AG08395 (cell line): ENCODE measurements at regions not wholly inside any gene's neighbourhood (a gene's known extent, or its start where the extent isn't known, plus 50 kb on each side); places are given as distances from the start of the nearest gene placed in this dataset.
"Not testable (repeated sequence)": the region's sequence is repeated elsewhere in the genome, so short reads cannot be mapped to it uniquely, and the experiment has no call there.

ENCODE experiments used
- DNase-seq: peaks from one replicate; pipeline ENCODE4 v3.0.0; 2012; ENCODE audit warnings: mixed read lengths, low spot score

GRCh38 chr1:110260194-110260593, 50.1 kb downstream of the KCNC4 start:
- no peak for DNase-seq

GRCh38 chr1:110262296-110262695, 52.2 kb downstream of the KCNC4 start:
- DNase-seq, result no peak

GRCh38 chr1:110262846-110263631, 52.9 kb downstream of the KCNC4 start:
- DNase-seq, result no peak

GRCh38 chr1:110264430-110264829, 54.3 kb downstream of the KCNC4 start:
- DNase-seq, result no peak

- no peak for DNase-seq
Observed at GRCh38 chr1:110265186-110265585, 55.1 kb downstream of the KCNC4 start.

- no peak for DNase-seq
Observed at GRCh38 chr1:110266834-110267233, 56.7 kb downstream of the KCNC4 start.

- DNase-seq, result no peak
Observed at GRCh38 chr1:110267260-110267659, 57.1 kb downstream of the KCNC4 start.

GRCh38 chr1:110272045-110272444, 61.9 kb downstream of the KCNC4 start:
- no peak for DNase-seq

- not testable (repeated sequence) for DNase-seq
Observed at GRCh38 chr1:110273832-110274231, 63.7 kb downstream of the KCNC4 start.

GRCh38 chr1:110280126-110280525, 59.1 kb upstream of the RBM15 start:
- DNase-seq, result no peak

- no peak for DNase-seq
Observed at GRCh38 chr1:110280804-110281203, 58.4 kb upstream of the RBM15 start.

- no peak for DNase-seq
Observed at GRCh38 chr1:110281363-110282290, 57.5 kb upstream of the RBM15 start.

GRCh38 chr1:110282395-110282794, 56.8 kb upstream of the RBM15 start:
- DNase-seq, result no peak

GRCh38 chr1:110283677-110284076, 55.5 kb upstream of the RBM15 start:
- no peak for DNase-seq

GRCh38 chr1:110285316-110285715, 53.9 kb upstream of the RBM15 start:
- peak; percentile 25 for DNase-seq

- DNase-seq, result no peak
Observed at GRCh38 chr1:110286564-110286963, 52.6 kb upstream of the RBM15 start.

- DNase-seq, result no peak
Observed at GRCh38 chr1:110288111-110288510, 51.1 kb upstream of the RBM15 start.
